OCI-LY7 (cell line): ENCODE measurements at regions not wholly inside any gene's neighbourhood (a gene's known extent, or its start where the extent isn't known, plus 50 kb on each side); places are given as distances from the start of the nearest gene placed in this dataset.

Experiments used
- CTCF ChIP-seq: fragments of 200-600 bp; sonication (generic); conservative IDR thresholded peaks from 2 replicates; pipeline ENCODE4 v1.5.1; 2014; ENCODE audit warnings: mild to moderate bottlenecking, antibody characterized with exemption, low read length, moderate library complexity, mixed read lengths
- EZH2phosphoT487 ChIP-seq: fragments of 200-600 bp; sonication (generic); IDR thresholded peaks from 2 replicates; pipeline ENCODE4 v1.6.1; 2018; ENCODE audit warnings: low read depth, borderline replicate concordance, mild to moderate bottlenecking, mixed run types, antibody characterized with exemption, low read length, moderate library complexity, mixed read lengths

- TF ChIP-seq CTCF (no peak), EZH2phosphoT487 (no peak)
Measured at GRCh38 chr6:40803897-40804702, 216.9 kb upstream of the LRFN2 start.
